ENCODE measurements at regions not wholly inside any gene's neighbourhood (a gene's known extent, or its start where the extent isn't known, plus 50 kb on each side); places are given as distances from the start of the nearest gene placed in this dataset.
"Not testable (repeated sequence)": the region's sequence is repeated elsewhere in the genome, so short reads cannot be mapped to it uniquely, and the experiment has no call there.

DNA sequence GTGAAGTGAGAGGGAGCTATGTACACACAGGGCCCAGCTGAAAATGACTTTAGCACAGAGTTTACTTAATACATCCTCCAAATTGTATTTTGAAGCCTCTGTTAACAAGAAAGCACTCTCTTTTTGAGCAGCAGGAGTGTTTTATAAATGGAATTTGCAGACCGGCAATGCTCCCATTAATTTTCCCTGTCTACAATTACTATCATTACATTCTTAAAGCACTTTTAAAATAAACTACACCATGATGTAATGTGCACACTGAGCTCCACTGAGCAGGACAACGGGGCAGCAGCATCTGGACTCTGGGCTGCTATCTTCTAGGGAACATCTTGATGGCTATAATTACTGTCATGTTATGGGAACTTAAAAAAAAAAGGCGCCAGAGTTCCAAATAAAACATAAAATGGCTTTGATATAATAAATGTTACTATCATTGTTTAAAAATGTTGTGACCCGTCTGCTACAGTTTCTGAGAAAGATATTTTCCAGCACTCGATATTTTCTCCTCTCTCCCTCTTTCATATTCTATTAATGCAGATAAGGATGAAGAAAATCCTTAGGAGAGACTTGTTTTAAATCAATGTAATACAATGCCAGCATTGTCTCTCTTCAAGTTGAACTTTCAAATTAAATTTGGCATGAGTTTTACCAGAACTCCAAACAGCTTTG is 150.9 kb downstream of the HLX start:
- no peak for DNase-seq

DNA sequence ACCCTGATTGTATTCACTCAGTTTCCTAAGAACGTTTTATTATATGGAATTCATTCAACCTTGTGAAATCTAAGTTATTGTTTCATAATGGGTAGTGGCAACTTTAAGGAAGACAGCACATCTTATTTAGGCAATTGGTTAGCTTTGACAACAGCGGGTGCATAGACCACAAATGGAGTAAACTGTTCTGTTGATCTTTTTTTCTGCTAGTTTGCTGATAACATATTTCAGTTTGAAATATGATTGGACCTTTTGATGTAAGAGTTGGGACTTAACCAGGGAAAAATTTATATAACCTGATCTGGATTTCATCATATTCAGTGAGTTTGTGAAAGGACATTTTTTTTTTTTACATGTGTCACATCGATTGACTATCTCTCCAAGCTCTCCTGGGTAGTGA is 151.7 kb downstream of the HLX start:
- DNase-seq, result peak; percentile 32

- DNase-seq, result peak; percentile 32
These were observed 152.4 kb downstream of the HLX start for GRCh38 chr1:221031458-221032203.

DNA sequence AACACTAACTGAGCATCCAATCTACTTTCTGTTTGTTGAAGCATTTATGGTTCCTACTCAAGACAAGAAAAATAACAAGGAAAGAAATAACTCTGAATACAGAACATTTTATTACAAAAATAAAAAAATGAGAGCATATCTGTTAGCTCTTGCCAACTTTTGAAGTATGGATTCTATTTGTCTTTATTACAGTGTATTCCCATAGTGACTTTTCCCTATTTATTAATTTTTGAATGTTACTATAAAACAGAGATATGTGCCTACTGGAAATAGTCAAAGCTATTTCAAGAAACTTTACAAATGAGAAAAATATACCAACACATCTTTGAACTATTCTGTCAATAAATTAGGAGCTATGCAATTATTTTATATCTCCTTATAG is 153.0 kb downstream of the HLX start:
- DNase-seq, result no peak

GRCh38 chr1:221032637-221033280 is 153.5 kb downstream of the HLX start:
- DNase-seq, result peak; percentile 65

DNA sequence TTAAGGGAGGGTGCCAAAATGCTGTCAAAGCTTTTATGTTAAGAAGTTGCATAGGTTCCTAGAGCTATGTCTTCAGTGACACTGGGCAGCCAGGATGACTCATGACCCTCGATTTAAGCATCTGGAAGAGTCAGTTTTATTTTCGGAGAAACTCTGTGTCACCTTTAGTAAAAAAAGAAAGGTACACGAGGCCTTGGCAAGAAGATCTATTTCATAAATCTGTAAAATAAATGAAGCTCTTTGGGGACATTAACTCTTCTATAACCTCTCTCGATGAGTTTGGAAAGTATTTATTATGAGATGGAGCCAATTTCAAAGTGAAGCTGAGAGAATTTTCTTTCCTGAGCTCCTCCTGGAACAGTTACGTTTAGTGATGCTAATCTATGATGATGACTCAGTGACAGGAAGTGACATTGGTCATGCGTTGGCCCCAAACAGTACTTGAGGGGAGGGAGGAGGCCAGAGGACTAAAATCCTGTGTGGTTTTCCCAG is 156.5 kb downstream of the HLX start:
- DNase-seq, result peak; percentile 68

DNA sequence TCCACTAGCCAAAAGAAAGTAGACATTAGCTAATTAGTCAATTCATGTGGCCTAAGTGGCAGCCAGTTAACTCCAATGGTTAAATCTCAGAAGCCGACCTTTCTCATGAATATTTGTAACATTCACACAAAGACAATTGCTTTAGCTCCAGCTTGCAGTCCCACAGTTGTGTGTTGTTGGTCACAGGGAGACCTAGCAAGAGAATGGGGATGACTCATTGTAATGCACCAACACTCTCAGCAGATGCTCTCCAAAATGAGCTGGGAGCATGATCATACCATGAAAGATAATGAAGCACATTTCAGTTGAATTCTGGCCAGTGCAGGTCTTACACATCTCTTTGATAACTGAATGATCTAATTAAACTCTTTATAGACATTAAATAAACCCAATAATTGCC is 160.4 kb downstream of the HLX start:
- DNase-seq, result peak; percentile 45

- DNase-seq, result no peak
These were observed 160.9 kb downstream of the HLX start for GRCh38 chr1:221040101-221040500.

DNA sequence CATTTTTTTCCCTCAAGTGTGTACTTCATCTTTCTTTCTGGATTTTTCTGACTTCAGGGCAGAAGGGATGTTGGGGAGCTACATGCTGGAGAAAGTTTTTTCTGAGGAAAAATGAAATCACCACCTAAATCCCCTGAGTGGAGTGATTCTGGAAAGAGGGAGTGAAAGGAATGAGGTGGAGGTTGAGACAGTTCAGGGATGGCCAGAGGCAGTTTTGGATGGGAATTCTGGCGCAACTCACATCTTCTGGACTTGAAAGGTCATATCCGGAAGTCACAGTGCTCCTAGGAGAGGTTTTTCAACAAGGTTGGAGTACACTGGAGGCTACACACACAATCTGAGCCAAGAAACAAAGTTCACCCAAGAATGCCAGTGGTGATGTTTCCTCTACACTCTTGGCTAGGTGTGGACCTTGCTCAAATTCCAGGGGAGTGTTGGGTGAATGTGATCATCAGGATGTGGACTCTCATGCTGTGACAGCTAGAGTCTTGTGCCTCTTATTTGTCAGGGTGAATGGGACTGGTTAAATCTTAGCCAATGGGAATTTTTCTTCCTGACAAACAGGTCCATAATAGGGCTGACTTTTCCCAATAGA is 161.5 kb downstream of the HLX start:
- no peak for DNase-seq

- no peak for DNase-seq
These were observed 165.3 kb downstream of the HLX start for GRCh38 chr1:221044538-221044937.

- no peak for DNase-seq
These were observed 165.9 kb downstream of the HLX start for GRCh38 chr1:221045151-221045550.

DNA sequence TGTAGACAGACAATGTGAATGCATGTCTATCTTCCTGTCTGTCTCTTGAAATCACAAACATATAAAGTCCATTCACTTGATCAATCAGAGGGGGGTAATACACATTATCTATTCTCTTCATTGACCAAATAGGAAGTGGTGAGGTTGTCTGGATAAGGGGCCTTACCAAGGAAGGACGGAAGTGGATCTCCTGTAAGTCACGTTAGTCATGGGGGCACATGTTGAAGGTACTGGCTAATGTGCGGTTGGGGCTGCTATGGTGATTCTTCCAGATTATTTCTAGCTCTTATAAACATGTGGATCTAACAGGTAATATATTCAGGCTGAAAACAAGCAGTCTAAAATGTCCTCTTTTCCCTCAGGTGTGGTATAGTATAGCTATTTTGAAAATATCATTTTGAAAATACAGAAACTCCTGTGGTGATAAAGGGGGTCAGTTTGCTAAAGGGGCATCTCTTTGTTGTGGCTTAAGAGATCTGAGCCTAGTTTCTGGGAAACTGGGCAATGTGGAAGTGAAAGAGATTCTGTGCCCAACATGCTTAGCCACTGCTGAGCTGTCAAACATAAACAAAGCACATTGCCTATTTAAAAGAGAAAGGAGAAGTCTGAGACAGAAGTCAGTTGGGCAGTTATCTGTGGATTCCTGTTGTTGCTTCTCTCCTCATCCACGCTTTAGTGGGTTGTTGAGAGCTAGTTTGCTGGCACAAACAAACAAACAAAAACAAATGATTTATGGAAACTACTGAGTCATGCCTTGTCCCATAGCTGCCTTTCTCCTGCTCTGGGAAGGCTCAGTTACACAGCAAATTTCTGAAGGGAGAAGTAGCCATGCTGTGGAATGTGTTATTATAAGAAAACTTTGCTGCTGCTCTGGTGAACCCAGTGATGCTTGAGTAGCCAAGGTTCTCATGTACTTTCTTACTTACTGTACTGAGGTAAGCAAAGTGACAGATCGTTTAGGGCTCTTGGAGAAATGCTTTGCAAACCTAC is 166.9 kb downstream of the HLX start:
- DNase-seq, result peak; percentile 98

DNA sequence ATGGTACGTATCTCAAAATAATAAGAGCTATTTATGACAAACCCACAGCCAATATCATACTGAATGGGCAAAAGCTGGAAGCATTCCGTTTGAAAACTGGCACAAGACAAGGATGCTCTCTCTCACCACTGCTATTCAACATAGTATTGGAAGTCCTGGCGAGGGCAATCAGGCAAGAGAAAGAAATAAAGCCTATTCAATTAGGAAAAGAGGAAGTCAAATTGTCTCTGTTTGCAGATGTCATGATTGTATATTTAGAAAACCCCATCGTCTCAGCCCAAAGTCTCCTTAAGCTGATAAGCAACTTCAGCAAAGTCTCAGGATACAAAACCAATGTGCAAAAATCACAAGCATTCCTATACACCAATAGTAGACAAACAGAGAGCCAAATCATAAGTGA is 172.1 kb downstream of the HLX start:
- DNase-seq, result not testable (repeated sequence)

- no peak for DNase-seq
These were observed 174.6 kb downstream of the HLX start for GRCh38 chr1:221053889-221054288.

- no peak for DNase-seq
These were observed 180.3 kb downstream of the HLX start for GRCh38 chr1:221059506-221059905.

DNA sequence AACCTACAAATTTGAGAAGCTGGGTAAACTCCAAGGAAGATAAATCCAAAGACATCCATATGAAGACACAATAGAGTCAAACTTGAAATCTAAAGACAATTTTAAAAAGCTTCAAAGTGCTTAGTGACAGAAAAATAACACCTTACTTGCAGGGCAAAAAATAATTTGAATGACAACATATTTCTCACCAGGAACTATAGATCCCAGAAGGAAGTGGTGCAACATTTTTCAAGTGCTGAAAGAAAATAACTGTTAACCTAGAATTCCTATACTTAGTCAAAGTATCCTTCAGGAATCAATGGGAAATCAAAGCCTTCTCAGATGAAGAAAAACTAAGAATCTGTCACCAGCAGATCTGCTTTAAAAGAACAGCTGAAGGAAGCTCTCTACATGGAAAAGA is 184.4 kb downstream of the HLX start:
- no peak for DNase-seq

DNA sequence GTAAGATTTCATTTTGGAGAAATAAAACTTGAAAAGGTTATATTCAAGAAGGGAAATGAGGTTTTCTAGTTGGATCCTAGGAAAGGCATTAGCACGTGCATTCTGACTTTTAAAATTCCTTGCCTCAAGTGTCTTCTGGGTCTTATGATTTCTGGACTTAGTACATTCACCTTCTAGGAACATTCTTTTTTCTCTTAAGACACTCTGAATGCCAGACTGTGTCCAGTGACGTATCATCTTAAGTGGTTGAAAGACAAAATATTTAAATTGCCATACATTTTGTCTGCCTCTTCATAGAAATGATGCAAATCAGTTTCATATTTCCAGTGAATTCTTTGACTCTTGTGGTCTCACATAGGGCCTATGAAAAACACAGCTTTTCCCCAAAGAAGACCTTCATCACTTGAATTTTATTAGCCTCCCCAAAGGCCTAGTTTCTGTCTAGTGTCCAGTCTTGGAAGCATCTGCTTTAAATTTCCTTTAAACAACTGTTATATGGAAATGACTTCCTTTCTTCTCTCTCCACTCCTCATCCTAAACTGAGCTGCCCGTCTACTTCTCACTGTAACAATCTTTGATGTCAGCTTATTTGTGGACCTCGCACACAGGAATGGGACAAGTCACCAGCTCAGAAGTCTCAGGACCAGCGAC is 187.2 kb downstream of the HLX start:
- no peak for DNase-seq

- no peak for DNase-seq
These were observed 188.5 kb downstream of the HLX start for GRCh38 chr1:221067721-221068120.

DNA sequence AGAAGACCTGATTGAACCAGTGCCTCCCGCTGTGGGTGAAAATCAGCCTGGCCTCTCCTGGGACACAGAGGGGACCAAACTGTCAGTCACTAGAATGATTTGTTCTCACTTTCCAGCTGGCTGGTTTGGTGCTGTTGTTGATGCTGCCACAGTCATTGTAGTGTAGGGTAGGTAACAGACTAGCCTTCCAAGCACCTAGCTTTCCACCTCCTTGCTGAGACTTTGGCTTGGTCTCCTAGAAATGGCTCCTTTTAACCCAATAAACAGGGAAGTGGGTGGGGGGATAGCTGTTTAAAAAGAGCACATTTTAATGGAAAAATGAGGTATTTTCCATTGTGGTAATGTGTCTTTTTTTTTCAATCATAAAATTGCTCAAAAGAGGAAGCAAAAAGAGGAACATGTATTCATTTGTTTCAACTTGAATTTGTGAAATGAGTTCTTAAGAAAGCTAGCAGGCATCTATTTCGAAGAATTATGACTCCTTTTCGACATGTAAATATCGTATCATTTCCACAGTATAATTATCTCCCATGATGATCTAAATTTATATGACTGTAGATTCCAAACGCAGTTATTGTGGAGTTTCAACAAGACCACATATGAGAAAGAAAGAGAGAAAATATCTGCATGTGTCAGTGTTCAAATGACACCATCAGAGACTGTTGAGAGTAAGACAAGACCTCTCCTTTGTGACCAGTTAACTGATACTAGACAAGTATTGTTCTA is 190.1 kb downstream of the HLX start:
- DNase-seq, result peak; percentile 98

DNA sequence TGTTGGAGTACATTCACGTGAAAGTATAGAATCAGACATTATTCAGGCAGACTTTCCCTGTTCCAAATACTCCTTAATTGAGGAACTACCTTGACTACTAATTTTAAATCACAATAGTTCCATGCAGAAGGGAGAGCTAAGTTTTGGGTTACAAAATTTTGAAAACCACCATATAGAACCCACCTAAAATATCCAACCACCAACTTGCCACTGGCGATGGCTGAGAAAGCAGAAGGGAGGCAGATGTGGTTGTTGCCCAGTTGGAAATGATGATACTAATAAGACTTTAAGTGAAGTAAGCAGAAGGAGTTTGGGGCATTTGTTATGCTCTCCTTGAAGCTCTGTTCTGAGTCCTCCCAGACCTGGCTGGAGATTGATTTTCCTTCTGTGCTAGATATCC is 190.7 kb downstream of the HLX start:
- peak; percentile 68 for DNase-seq

DNA sequence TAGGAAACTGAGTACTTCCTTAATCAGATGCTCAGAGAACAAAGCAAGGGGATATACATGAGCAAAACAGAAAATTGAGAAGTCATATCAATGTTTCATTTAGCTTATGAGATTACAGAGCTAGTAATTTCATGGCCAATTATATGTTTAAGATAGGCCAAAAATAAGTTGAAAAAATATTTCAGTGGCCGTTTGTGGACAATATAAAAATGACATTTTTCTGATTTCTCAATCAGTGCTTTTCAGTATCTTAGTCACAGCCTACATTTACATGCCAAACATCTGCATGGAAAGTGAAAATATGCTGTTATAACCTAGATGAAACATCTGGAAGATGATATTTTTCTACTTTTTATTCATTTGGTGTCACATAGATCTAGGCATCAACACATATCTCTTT is 192.5 kb downstream of the HLX start:
- DNase-seq, result no peak
